ENCODE measurements at regions not wholly inside any gene's neighbourhood (a gene's known extent, or its start where the extent isn't known, plus 50 kb on each side); places are given as distances from the start of the nearest gene placed in this dataset.

DNA sequence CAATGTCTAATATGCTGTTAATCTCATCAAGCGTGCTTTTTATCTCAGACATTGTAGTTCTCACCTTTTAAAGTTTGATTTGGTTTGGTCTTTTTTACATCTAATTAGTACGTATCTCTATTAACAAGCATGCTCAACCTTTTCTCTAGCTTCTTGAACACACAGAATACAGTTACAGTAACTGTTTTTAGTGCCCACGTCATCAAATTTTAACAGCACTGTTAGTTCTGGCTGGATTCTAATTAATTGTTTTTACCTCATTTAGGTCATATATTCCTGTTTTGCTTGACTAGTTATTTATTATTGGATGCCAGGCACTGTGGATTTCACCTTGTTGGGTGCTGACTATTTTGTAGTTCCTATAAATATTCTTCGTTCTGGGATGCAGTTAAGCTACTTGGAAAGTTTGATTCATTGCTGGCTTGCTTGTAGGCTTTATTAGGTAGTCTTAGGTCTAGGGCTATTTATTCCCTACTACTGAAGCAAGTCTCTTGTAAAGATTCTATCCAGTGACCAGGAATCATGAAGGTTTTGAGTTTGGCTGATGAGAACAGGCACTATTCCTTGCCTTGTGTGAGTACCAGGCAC is 263.0 kb downstream of the ETAA1 start:
- no peak overlapping the region for H3K27ac Mint-ChIP-seq
- ATAC-seq (no peak), DNase-seq (ENCODE audit: low spot score) (no peak)
- CTCF ChIA-PET = no interaction called here
- no peaks in the 10 kb centered on the region; the same call in 1 of the 2 replicates for H3K27me3 Mint-ChIP-seq (ENCODE audit: low read depth)
- peaks cover 34% of the 10 kb centered on the region for H3K9me3 Mint-ChIP-seq
- no peak overlapping the region for H3K4me3 Mint-ChIP-seq
- no peak for TF ChIP-seq EMX1 (CRISPR knock-in tag; IDR thresholded peaks at IDR 0.05)
- TF ChIP-seq, protein P1, sequence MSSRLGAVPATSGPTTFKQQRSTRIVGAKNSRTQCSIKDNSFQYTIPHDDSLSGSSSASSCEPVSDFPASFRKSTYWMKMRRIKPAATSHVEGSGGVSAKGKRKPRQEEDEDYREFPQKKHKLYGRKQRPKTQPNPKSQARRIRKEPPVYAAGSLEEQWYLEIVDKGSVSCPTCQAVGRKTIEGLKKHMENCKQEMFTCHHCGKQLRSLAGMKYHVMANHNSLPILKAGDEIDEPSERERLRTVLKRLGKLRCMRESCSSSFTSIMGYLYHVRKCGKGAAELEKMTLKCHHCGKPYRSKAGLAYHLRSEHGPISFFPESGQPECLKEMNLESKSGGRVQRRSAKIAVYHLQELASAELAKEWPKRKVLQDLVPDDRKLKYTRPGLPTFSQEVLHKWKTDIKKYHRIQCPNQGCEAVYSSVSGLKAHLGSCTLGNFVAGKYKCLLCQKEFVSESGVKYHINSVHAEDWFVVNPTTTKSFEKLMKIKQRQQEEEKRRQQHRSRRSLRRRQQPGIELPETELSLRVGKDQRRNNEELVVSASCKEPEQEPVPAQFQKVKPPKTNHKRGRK (CRISPR knock-in tag; IDR thresholded peaks at IDR 0.05; ENCODE audit: borderline replicate concordance) = no peak
- TF ChIP-seq, protein P2, sequence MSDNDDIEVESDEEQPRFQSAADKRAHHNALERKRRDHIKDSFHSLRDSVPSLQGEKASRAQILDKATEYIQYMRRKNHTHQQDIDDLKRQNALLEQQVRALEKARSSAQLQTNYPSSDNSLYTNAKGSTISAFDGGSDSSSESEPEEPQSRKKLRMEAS (CRISPR knock-in tag; IDR thresholded peaks at IDR 0.05) = no peak
- no peak for TF ChIP-seq ESRRA (CRISPR knock-in tag; IDR thresholded peaks at IDR 0.05; ENCODE audit: borderline replicate concordance)
- no peak for TF ChIP-seq CREM (CRISPR knock-in tag; IDR thresholded peaks at IDR 0.05)
- TF ChIP-seq, protein P3, sequence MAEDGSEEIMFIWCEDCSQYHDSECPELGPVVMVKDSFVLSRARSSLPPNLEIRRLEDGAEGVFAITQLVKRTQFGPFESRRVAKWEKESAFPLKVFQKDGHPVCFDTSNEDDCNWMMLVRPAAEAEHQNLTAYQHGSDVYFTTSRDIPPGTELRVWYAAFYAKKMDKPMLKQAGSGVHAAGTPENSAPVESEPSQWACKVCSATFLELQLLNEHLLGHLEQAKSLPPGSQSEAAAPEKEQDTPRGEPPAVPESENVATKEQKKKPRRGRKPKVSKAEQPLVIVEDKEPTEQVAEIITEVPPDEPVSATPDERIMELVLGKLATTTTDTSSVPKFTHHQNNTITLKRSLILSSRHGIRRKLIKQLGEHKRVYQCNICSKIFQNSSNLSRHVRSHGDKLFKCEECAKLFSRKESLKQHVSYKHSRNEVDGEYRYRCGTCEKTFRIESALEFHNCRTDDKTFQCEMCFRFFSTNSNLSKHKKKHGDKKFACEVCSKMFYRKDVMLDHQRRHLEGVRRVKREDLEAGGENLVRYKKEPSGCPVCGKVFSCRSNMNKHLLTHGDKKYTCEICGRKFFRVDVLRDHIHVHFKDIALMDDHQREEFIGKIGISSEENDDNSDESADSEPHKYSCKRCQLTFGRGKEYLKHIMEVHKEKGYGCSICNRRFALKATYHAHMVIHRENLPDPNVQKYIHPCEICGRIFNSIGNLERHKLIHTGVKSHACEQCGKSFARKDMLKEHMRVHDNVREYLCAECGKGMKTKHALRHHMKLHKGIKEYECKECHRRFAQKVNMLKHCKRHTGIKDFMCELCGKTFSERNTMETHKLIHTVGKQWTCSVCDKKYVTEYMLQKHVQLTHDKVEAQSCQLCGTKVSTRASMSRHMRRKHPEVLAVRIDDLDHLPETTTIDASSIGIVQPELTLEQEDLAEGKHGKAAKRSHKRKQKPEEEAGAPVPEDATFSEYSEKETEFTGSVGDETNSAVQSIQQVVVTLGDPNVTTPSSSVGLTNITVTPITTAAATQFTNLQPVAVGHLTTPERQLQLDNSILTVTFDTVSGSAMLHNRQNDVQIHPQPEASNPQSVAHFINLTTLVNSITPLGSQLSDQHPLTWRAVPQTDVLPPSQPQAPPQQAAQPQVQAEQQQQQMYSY (CRISPR knock-in tag; IDR thresholded peaks at IDR 0.05) = no peak
- TF ChIP-seq, protein P4, sequence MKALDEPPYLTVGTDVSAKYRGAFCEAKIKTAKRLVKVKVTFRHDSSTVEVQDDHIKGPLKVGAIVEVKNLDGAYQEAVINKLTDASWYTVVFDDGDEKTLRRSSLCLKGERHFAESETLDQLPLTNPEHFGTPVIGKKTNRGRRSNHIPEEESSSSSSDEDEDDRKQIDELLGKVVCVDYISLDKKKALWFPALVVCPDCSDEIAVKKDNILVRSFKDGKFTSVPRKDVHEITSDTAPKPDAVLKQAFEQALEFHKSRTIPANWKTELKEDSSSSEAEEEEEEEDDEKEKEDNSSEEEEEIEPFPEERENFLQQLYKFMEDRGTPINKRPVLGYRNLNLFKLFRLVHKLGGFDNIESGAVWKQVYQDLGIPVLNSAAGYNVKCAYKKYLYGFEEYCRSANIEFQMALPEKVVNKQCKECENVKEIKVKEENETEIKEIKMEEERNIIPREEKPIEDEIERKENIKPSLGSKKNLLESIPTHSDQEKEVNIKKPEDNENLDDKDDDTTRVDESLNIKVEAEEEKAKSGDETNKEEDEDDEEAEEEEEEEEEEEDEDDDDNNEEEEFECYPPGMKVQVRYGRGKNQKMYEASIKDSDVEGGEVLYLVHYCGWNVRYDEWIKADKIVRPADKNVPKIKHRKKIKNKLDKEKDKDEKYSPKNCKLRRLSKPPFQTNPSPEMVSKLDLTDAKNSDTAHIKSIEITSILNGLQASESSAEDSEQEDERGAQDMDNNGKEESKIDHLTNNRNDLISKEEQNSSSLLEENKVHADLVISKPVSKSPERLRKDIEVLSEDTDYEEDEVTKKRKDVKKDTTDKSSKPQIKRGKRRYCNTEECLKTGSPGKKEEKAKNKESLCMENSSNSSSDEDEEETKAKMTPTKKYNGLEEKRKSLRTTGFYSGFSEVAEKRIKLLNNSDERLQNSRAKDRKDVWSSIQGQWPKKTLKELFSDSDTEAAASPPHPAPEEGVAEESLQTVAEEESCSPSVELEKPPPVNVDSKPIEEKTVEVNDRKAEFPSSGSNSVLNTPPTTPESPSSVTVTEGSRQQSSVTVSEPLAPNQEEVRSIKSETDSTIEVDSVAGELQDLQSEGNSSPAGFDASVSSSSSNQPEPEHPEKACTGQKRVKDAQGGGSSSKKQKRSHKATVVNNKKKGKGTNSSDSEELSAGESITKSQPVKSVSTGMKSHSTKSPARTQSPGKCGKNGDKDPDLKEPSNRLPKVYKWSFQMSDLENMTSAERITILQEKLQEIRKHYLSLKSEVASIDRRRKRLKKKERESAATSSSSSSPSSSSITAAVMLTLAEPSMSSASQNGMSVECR (CRISPR knock-in tag; IDR thresholded peaks at IDR 0.05; ENCODE audit: borderline replicate concordance) = no peak
- TF ChIP-seq, protein P5, sequence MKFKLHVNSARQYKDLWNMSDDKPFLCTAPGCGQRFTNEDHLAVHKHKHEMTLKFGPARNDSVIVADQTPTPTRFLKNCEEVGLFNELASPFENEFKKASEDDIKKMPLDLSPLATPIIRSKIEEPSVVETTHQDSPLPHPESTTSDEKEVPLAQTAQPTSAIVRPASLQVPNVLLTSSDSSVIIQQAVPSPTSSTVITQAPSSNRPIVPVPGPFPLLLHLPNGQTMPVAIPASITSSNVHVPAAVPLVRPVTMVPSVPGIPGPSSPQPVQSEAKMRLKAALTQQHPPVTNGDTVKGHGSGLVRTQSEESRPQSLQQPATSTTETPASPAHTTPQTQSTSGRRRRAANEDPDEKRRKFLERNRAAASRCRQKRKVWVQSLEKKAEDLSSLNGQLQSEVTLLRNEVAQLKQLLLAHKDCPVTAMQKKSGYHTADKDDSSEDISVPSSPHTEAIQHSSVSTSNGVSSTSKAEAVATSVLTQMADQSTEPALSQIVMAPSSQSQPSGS (CRISPR knock-in tag; IDR thresholded peaks at IDR 0.05; ENCODE audit: borderline replicate concordance, low read depth) = no peak
- TF ChIP-seq MYBL2 (CRISPR knock-in tag; IDR thresholded peaks at IDR 0.05) = no peak
- no peak for TF ChIP-seq GRHL2 (CRISPR knock-in tag; IDR thresholded peaks at IDR 0.05; ENCODE audit: insufficient replicate concordance, severe bottlenecking)
- no peak for TF ChIP-seq PRRX2 (CRISPR knock-in tag; IDR thresholded peaks at IDR 0.05)
- no peak for TF ChIP-seq ZNF396 (CRISPR knock-in tag; IDR thresholded peaks at IDR 0.05; ENCODE audit: borderline replicate concordance)
- TF ChIP-seq TEAD4 (CRISPR knock-in tag; IDR thresholded peaks at IDR 0.05) = no peak
- TF ChIP-seq FOXP1 (CRISPR knock-in tag; IDR thresholded peaks at IDR 0.05; ENCODE audit: borderline replicate concordance) = no peak
- TF ChIP-seq ZNF317 (CRISPR knock-in tag; IDR thresholded peaks at IDR 0.05; ENCODE audit: borderline replicate concordance, low read depth) = no peak
- no peak for TF ChIP-seq SMAD4 (CRISPR knock-in tag; IDR thresholded peaks at IDR 0.05)
- no peaks in the 10 kb centered on the region for H3K4me1 Mint-ChIP-seq
- peaks cover 2% of the 10 kb centered on the region; the same call in 1 of the 2 replicates for H3K36me3 Mint-ChIP-seq
- POLR2A ChIA-PET = interaction anchor here (0.6 kb wide), 1 partner anchor 314 kb away, joined by 3 read pairs; no protein-coding TSS in a partner anchor
